ENCODE measurements at regions not wholly inside any gene's neighbourhood (a gene's known extent, or its start where the extent isn't known, plus 50 kb on each side); places are given as distances from the start of the nearest gene placed in this dataset.

- TF ChIP-seq JUND (IDR thresholded peaks at IDR 0.05) (no peak), GABPA (IDR thresholded peaks at IDR 0.05 in 1 of 2, conservative IDR thresholded peaks at IDR 0.05 in 1 of 2) (no peak), CTCF (IDR thresholded peaks at IDR 0.05; ENCODE audit: low read depth, low read length, missing input control) (no peak), TAF1 (conservative IDR thresholded peaks at IDR 0.05) (no peak), YY1 (IDR thresholded peaks at IDR 0.05) (no peak), EGR1 (IDR thresholded peaks at IDR 0.05; ENCODE audit: low read depth in 2 of 2) (no peak), RAD21 (IDR thresholded peaks at IDR 0.05) (no peak)
- TF ChIP-seq, protein P1, sequence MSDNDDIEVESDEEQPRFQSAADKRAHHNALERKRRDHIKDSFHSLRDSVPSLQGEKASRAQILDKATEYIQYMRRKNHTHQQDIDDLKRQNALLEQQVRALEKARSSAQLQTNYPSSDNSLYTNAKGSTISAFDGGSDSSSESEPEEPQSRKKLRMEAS (IDR thresholded peaks at IDR 0.05): no peak
- TF ChIP-seq, protein P2, sequence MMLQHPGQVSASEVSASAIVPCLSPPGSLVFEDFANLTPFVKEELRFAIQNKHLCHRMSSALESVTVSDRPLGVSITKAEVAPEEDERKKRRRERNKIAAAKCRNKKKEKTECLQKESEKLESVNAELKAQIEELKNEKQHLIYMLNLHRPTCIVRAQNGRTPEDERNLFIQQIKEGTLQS (IDR thresholded peaks at IDR 0.05): no peak
Measured at GRCh38 chr7:153034791-153035190, 275.2 kb downstream of the ACTR3B start.

Data from liver (tissue), 3 donors.